BJ (cell line): ENCODE measurements at regions not wholly inside any gene's neighbourhood (a gene's known extent, or its start where the extent isn't known, plus 50 kb on each side); places are given as distances from the start of the nearest gene placed in this dataset.

ENCODE experiments used
- CTCF ChIA-PET: fragments of 350-600 bp; formaldehyde crosslinking; extraction: SDS; loops from one replicate; lab custom pipeline; 2021; ENCODE audit warnings: antibody characterized with exemption, inconsistent platforms; lab: Yijun Ruan, JAX
- POLR2A ChIA-PET: fragments of 300-600 bp; sonication (Branson Sonifier 250); formaldehyde crosslinking; extraction: SDS; loops from one replicate; lab custom pipeline; 2021; ENCODE audit warnings: antibody characterized with exemption; lab: Charles Lee
- DNase-seq: peaks from one replicate; pipeline ENCODE4 v3.0.0-alpha.2; 2011; ENCODE audit warnings: low read depth
- H3K27me3 ChIP-seq: 2 replicates; pipeline ENCODE4 v1.6.0; 2011; ENCODE audit warnings: low read length; ENCODE audit not compliant: control insufficient read depth, insufficient read depth
- H3K36me3 ChIP-seq: 2 replicates; pipeline ENCODE4 v1.5.1; 2011; ENCODE audit warnings: low read length; ENCODE audit not compliant: control insufficient read depth, insufficient read depth
- H3K4me3 ChIP-seq: 2 replicates; pipeline ENCODE4 v1.5.1; 2011; ENCODE audit warnings: low read depth, mild to moderate bottlenecking, control low read depth, low read length
- TF ChIP-seq, protein P1 (sequence below): IDR thresholded peaks from 2 replicates; pipeline ENCODE4 v1.5.1; 2011; ENCODE audit warnings: low read depth, mild to moderate bottlenecking, control low read depth, inconsistent platforms, low read length, moderate library complexity; ENCODE audit not compliant: insufficient read depth

DNA sequence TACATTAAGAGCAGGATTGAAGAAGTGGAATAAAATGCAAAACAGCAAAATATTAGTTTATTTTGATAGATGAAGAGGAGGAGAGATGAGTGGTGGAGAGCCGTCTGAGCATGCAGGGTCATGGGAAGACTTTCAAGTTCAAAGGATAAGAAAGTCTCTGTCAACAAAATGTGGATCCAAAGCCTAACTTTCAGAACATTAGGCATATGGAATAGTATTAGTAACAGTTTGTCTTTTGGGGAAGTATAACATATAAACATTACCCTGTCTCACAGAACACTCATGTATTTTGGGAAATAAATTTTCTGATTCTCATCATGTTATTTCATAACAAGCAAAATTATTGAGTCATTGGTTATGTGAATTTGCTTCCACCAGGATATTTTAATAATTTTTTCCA lies 104.3 kb upstream of the CEP126 start:
- no peaks in the 10 kb centered on the region for H3K27me3 ChIP-seq
- DNase-seq = no peak
- POLR2A ChIA-PET = no interaction called here
- TF ChIP-seq, protein P1, sequence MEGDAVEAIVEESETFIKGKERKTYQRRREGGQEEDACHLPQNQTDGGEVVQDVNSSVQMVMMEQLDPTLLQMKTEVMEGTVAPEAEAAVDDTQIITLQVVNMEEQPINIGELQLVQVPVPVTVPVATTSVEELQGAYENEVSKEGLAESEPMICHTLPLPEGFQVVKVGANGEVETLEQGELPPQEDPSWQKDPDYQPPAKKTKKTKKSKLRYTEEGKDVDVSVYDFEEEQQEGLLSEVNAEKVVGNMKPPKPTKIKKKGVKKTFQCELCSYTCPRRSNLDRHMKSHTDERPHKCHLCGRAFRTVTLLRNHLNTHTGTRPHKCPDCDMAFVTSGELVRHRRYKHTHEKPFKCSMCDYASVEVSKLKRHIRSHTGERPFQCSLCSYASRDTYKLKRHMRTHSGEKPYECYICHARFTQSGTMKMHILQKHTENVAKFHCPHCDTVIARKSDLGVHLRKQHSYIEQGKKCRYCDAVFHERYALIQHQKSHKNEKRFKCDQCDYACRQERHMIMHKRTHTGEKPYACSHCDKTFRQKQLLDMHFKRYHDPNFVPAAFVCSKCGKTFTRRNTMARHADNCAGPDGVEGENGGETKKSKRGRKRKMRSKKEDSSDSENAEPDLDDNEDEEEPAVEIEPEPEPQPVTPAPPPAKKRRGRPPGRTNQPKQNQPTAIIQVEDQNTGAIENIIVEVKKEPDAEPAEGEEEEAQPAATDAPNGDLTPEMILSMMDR = no peak
- H3K36me3 ChIP-seq = no peaks in the 10 kb centered on the region
- no peak overlapping the region for H3K4me3 ChIP-seq
- CTCF ChIA-PET = no interaction called here

DNA sequence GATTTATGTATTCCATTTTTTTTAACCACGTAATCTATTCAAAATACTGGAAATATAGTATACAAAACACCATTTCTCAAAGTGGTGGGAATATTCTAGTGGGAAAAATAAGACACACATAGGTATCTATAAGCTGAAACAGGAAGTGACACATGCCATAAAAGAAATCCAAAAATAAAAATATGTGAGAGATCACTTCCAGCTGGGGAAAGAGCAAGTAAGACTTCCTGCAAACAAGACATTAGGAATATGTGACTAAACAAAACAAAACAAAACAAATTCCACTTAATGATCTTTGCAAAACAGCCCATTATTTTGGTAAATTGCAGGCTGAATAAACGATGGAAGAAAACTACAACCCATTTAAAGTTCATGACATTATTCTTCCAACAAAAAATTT lies 107.3 kb upstream of the CEP126 start:
- TF ChIP-seq, protein P1 = no peak
- CTCF ChIA-PET = no interaction called here
- Histone ChIP-seq H3K4me3 (no peak overlapping the region), H3K36me3 (no peaks in the 10 kb centered on the region), H3K27me3 (no peaks in the 10 kb centered on the region)
- POLR2A ChIA-PET = no interaction called here
- no peak for DNase-seq

DNA sequence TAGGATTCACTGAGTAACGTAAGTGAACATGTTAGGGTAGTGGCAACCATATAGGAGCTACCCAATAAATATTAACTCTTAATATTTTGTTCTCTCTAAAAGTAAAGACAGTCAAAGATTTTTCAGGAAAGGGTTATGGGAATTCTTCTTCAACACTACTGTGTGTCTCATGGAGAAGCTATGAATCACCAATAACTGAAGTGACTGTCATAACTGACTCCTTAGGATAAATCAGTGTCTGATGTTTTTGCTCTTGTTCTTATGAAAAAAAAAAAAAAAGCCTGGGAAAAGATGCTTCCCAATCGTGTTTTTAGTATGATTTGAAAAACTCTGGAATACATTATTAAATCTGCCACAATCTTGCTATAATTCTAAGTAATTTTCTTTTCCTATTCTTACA lies 111.2 kb upstream of the CEP126 start:
- no peaks in the 10 kb centered on the region for H3K36me3 ChIP-seq
- TF ChIP-seq, protein P1 = no peak
- no peak overlapping the region for H3K4me3 ChIP-seq
- ChIA-PET CTCF (no interaction called here), POLR2A (no interaction called here)
- H3K27me3 ChIP-seq = no peaks in the 10 kb centered on the region
- DNase-seq = no peak

DNA sequence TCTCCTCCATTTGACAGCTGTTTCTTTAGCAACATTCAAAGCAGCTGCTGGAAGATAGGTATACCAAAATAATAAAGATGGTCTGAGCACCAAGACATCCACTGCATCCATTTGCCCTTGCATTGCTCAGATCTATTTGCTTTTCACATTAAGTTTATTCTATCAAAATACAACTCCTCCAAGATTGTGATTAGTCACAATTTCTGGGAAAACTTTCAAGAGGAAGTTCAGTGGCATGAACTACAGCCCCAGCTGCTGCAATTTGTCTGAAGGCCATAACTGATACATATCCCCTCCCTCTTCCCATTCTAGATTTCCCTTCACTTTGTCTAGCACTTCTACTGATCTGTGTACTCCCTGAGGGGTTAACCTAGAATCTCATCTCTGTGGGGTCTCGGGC lies 117.5 kb upstream of the CEP126 start:
- CTCF ChIA-PET = no interaction called here
- Histone ChIP-seq H3K4me3 (no peak overlapping the region), H3K27me3 (no peaks in the 10 kb centered on the region), H3K36me3 (no peaks in the 10 kb centered on the region)
- TF ChIP-seq, protein P1 = no peak
- DNase-seq = no peak
- POLR2A ChIA-PET = no interaction called here

DNA sequence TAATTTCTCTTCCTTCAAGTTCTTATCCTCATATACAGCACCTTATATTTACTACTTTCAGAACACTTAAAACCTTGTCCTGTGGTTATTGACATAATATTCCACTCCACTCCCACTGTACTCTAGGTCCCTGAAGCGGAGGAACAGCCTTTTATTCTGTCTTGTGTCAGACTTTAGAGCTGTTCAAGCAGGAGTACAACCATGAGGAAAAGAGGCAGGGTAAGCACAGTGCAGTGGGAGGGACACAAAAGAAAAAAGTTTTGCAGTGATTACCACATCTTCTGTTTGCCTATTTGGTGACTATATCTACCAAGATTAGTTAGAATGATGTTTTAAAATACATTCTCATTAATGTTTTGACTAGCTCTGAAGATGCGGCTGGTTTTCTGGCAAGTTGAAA lies 122.0 kb upstream of the CEP126 start:
- TF ChIP-seq, protein P1 = no peak
- Histone ChIP-seq H3K27me3 (no peaks in the 10 kb centered on the region), H3K36me3 (no peaks in the 10 kb centered on the region), H3K4me3 (no peak overlapping the region)
- DNase-seq = no peak
- POLR2A ChIA-PET = no interaction called here
- CTCF ChIA-PET = interaction anchor here (0.7 to 1.6 kb wide), 2 partner anchors 33 to 335 kb away, joined by 3 read pairs; no protein-coding TSS in a partner anchor
